ENCODE measurements at regions not wholly inside any gene's neighbourhood (a gene's known extent, or its start where the extent isn't known, plus 50 kb on each side); places are given as distances from the start of the nearest gene placed in this dataset.

GRCh38 chr10:6774406-6774805, 194.3 kb upstream of the PRKCQ start:
- no peak for DNase-seq (ENCODE audit: low read depth in 2 of 2)

- no peak for DNase-seq (ENCODE audit: low read depth in 2 of 2)
These were observed 191.3 kb upstream of the PRKCQ start for GRCh38 chr10:6771331-6771730.

- DNase-seq (ENCODE audit: low read depth in 2 of 2) = no peak
These were observed 190.8 kb upstream of the PRKCQ start for GRCh38 chr10:6770846-6771245.

GRCh38 chr10:6769704-6770417, 189.8 kb upstream of the PRKCQ start:
- no peak for DNase-seq (ENCODE audit: low read depth in 2 of 2)

GRCh38 chr10:6766131-6766801, 186.2 kb upstream of the PRKCQ start:
- no peak for DNase-seq (ENCODE audit: low read depth in 2 of 2)

GRCh38 chr10:6763423-6763822, 183.3 kb upstream of the PRKCQ start:
- DNase-seq (ENCODE audit: low read depth in 2 of 2) = no peak

- no peak for DNase-seq (ENCODE audit: low read depth in 2 of 2)
These were observed 182.9 kb upstream of the PRKCQ start for GRCh38 chr10:6763001-6763400.

- no peak for DNase-seq (ENCODE audit: low read depth in 2 of 2)
These were observed 179.9 kb upstream of the PRKCQ start for GRCh38 chr10:6759961-6760360.

- no peak for DNase-seq (ENCODE audit: low read depth in 2 of 2)
These were observed 177.1 kb upstream of the PRKCQ start for GRCh38 chr10:6757158-6757557.

GRCh38 chr10:6756716-6757115, 176.6 kb upstream of the PRKCQ start:
- no peak for DNase-seq (ENCODE audit: low read depth in 2 of 2)

GRCh38 chr10:6755781-6756460, 175.8 kb upstream of the PRKCQ start:
- DNase-seq (ENCODE audit: low read depth in 2 of 2) = no peak

- no peak for DNase-seq (ENCODE audit: low read depth in 2 of 2)
These were observed 173.6 kb upstream of the PRKCQ start for GRCh38 chr10:6753644-6754043.

GRCh38 chr10:6751363-6751762, 171.3 kb upstream of the PRKCQ start:
- no peak for DNase-seq (ENCODE audit: low read depth in 2 of 2)

GRCh38 chr10:6748981-6749635, 169.0 kb upstream of the PRKCQ start:
- DNase-seq (ENCODE audit: low read depth in 2 of 2) = no peak

- DNase-seq (ENCODE audit: low read depth in 2 of 2) = no peak
These were observed 168.0 kb upstream of the PRKCQ start for GRCh38 chr10:6748029-6748428.

GRCh38 chr10:6746782-6747181, 166.7 kb upstream of the PRKCQ start:
- no peak for DNase-seq (ENCODE audit: low read depth in 2 of 2)

- no peak for DNase-seq (ENCODE audit: low read depth in 2 of 2)
These were observed 163.3 kb upstream of the PRKCQ start for GRCh38 chr10:6743291-6743849.

- no peak for DNase-seq (ENCODE audit: low read depth in 2 of 2)
These were observed 161.5 kb upstream of the PRKCQ start for GRCh38 chr10:6741541-6741941.

GRCh38 chr10:6739530-6740174, 159.6 kb upstream of the PRKCQ start:
- DNase-seq (ENCODE audit: low read depth in 2 of 2) = no peak

GRCh38 chr10:6738112-6738768, 158.2 kb upstream of the PRKCQ start:
- no peak for DNase-seq (ENCODE audit: low read depth in 2 of 2)

GRCh38 chr10:6737758-6738111, 157.7 kb upstream of the PRKCQ start:
- DNase-seq (ENCODE audit: low read depth in 2 of 2) = no peak
